HCT116 (cell line): ENCODE measurements at regions not wholly inside any gene's neighbourhood (a gene's known extent, or its start where the extent isn't known, plus 50 kb on each side); places are given as distances from the start of the nearest gene placed in this dataset.

Source experiments
- ATAC-seq: fragments of 200-7000 bp; cut with Tn5 transposase; 2 replicates; pipeline ENCODE4 v1.9.1; 2020; ENCODE audit warnings: mild to moderate bottlenecking, moderate library complexity
- BruUV-seq: library from RNA; stranded (reverse); fragments of 400-500 nt; replicated peaks from 2 replicates; lab custom pipeline; 2021; lab: Mats Ljungman, UMichigan
- CTCF ChIA-PET: fragments of 300-600 bp; sonication (Branson Sonifier 250); formaldehyde crosslinking; loops from one replicate; lab custom pipeline; 2021; ENCODE audit warnings: antibody characterized with exemption; lab: Charles Lee
- POLR2A ChIA-PET: fragments of 300-600, 350-600 bp; sonication (Branson Sonifier 250); formaldehyde crosslinking; loops from one replicate; lab custom pipeline; 2021; ENCODE audit warnings: antibody characterized with exemption; lab: Charles Lee
- RAD21 ChIA-PET, 2 experiments: fragments of 300-600 bp; sonication (Branson Sonifier 250); formaldehyde crosslinking; loops; one replicate each; lab custom pipeline; 2023; ENCODE audit warnings: low total read pairs in 2 of 2; ENCODE audit not compliant: uncharacterized antibody in 2 of 2, unreplicated experiment in 2 of 2, low non-redundant PET in 1 of 2; lab: Charles Lee
- DNase-seq: peaks from one replicate; pipeline ENCODE4 v3.0.0-alpha.2; 2010; ENCODE audit warnings: low read depth, low spot score
- H2AFZ ChIP-seq: fragments of 200-600 bp; shearing (Covaris generic), sonication (generic); 2 replicates; pipeline ENCODE4 v1.6.1; 2017; ENCODE audit warnings: low read depth, mixed run types, mixed read lengths, antibody characterized with exemption, low read length; ENCODE audit not compliant: poor library complexity, severe bottlenecking
- H3K27ac ChIP-seq: 2 replicates; pipeline ENCODE4 v1.5.1; 2012; ENCODE audit warnings: low read depth, low read length
- H3K27me3 ChIP-seq: fragments of 200-600 bp; sonication (generic); 2 replicates; pipeline ENCODE4 v1.6.1; 2016; ENCODE audit warnings: mixed run types, low read length, mixed read lengths; ENCODE audit not compliant: insufficient read depth
- H3K36me3 ChIP-seq, 2 experiments: fragments of 200-500 bp in 1 of 2; fragments of 200-600 bp in 1 of 2; sonication (Bioruptor generic) in 1 of 2; sonication (generic) in 1 of 2; 2 replicates each; pipeline versions ENCODE4 v1.5.1 to v1.6.1; 2014 to 2016; ENCODE audit warnings: low read length in 2 of 2, inconsistent platforms in 1 of 2, mixed read lengths in 1 of 2, mixed run types in 1 of 2; ENCODE audit not compliant: insufficient read depth in 2 of 2, control insufficient read depth in 1 of 2
- H3K4me1 ChIP-seq, 2 experiments: fragments of 200-600 bp in 1 of 2; sonication (generic) in 1 of 2; 2 replicates each; pipeline versions ENCODE4 v1.5.1 to v1.6.1; 2012 to 2017; ENCODE audit warnings: low read length in 2 of 2, inconsistent platforms in 1 of 2, mild to moderate bottlenecking in 1 of 2, mixed read lengths in 1 of 2, mixed run types in 1 of 2, moderate library complexity in 1 of 2; ENCODE audit not compliant: insufficient read depth in 2 of 2, control insufficient read depth in 1 of 2
- H3K4me2 ChIP-seq: fragments of 200-600 bp; sonication (generic); 2 replicates; pipeline ENCODE4 v1.6.1; 2017; ENCODE audit warnings: mixed run types, low read length, mixed read lengths
- H3K4me3 ChIP-seq, 2 experiments: fragments of 200-600 bp in 1 of 2; sonication (generic) in 1 of 2; replicated peaks in 1 of 2; 2 replicates each; pipeline ENCODE4 v1.5.1; 2011 to 2016; ENCODE audit warnings: low read length in 2 of 2, control low read depth in 1 of 2, low read depth in 1 of 2, mild to moderate bottlenecking in 1 of 2, mixed read lengths in 1 of 2, mixed run types in 1 of 2
- H3K79me2 ChIP-seq: fragments of 200-600 bp; sonication (generic); 2 replicates; pipeline ENCODE4 v1.6.1; 2017; ENCODE audit warnings: mild to moderate bottlenecking, mixed run types, low read length, moderate library complexity, mixed read lengths; ENCODE audit not compliant: insufficient read depth
- H3K9ac ChIP-seq: fragments of 200-600 bp; sonication (generic); 2 replicates; pipeline ENCODE4 v1.6.1; 2016; ENCODE audit warnings: low read length, mixed read lengths
- H3K9me2 ChIP-seq: fragments of 200-600 bp; sonication (generic), shearing (Covaris generic); 2 replicates; pipeline ENCODE4 v1.6.1; 2017; ENCODE audit warnings: mixed run types, mild to moderate bottlenecking, moderate library complexity; ENCODE audit not compliant: insufficient read depth
- H3K9me3 ChIP-seq, 2 experiments: fragments of 200-500 bp in 1 of 2; fragments of 200-600 bp in 1 of 2; sonication (Bioruptor generic) in 1 of 2; sonication (generic) in 1 of 2; 2 replicates each; pipeline ENCODE4 v1.6.1; 2014 to 2017; ENCODE audit warnings: low read length in 2 of 2, mixed read lengths in 2 of 2, inconsistent platforms in 1 of 2, low read depth in 1 of 2, mild to moderate bottlenecking in 1 of 2, mixed run types in 1 of 2, moderate library complexity in 1 of 2; ENCODE audit not compliant: control insufficient read depth in 1 of 2, insufficient read depth in 1 of 2
- H4K20me1 ChIP-seq: fragments of 200-600 bp; sonication (generic), shearing (Covaris generic); 2 replicates; pipeline ENCODE4 v1.6.1; 2017; ENCODE audit warnings: mixed run types, mild to moderate bottlenecking, moderate library complexity; ENCODE audit not compliant: insufficient read depth
- CBX3 ChIP-seq: IDR thresholded peaks from 2 replicates; pipeline ENCODE4 v1.6.1; 2012; ENCODE audit warnings: low read depth
- CEBPB ChIP-seq: IDR thresholded peaks from 2 replicates; pipeline ENCODE4 v1.6.1; 2012; ENCODE audit warnings: low read depth
- ELF1 ChIP-seq: IDR thresholded peaks from 2 replicates; pipeline ENCODE4 v1.6.1; 2012; ENCODE audit warnings: low read depth, borderline replicate concordance
- EZH2 ChIP-seq: fragments of 200-600 bp; sonication (generic); IDR thresholded peaks from 2 replicates; pipeline ENCODE4 v1.6.1; 2017; ENCODE audit warnings: antibody characterized with exemption, mixed run types
- EZH2phosphoT487 ChIP-seq: fragments of 200-600 bp; IDR thresholded peaks from 2 replicates; pipeline ENCODE4 v1.6.1; 2018; ENCODE audit warnings: antibody characterized with exemption, borderline replicate concordance
- FOSL1 ChIP-seq: IDR thresholded peaks from 2 replicates; pipeline ENCODE4 v1.6.1; 2012; ENCODE audit warnings: low read depth
- JUND ChIP-seq: IDR thresholded peaks from 2 replicates; pipeline ENCODE4 v1.6.1; 2012
- POLR2AphosphoS5 ChIP-seq: IDR thresholded peaks from 2 replicates; pipeline ENCODE4 v1.6.1; 2011; ENCODE audit warnings: mild to moderate bottlenecking, low read depth, low read length, moderate library complexity
- SIN3A ChIP-seq: IDR thresholded peaks from 2 replicates; pipeline ENCODE4 v1.6.1; 2012; ENCODE audit warnings: low read depth
- SP1 ChIP-seq: IDR thresholded peaks from 2 replicates; pipeline ENCODE4 v1.6.1; 2012; ENCODE audit warnings: low read depth
- SRF ChIP-seq: IDR thresholded peaks from 2 replicates; pipeline ENCODE4 v1.6.1; 2012; ENCODE audit warnings: low read depth
- YY1 ChIP-seq: IDR thresholded peaks from 2 replicates; pipeline ENCODE4 v1.6.1; 2011; ENCODE audit warnings: low read length, low read depth, moderate library complexity, mild to moderate bottlenecking; ENCODE audit not compliant: insufficient replicate concordance; ENCODE audit errors: extremely low read depth
- ZFX ChIP-seq: fragments of 450-650 bp; IDR thresholded peaks from 2 replicates; pipeline ENCODE4 v1.6.1; 2017
- ZNF274 ChIP-seq: fragments of 200-500 bp; sonication (Bioruptor generic); IDR thresholded peaks from 2 replicates; pipeline ENCODE4 v1.6.1; 2014; ENCODE audit warnings: mild to moderate bottlenecking, low read depth, low read length, inconsistent platforms
- intact Hi-C: fragments of 100-400 bp; cut with micrococcal nuclease; formaldehyde crosslinking; loops from 2 replicates; pipeline ENCODE4 v1.10.0; 2022
- TF ChIP-seq, protein P1 (sequence below): IDR thresholded peaks from 2 replicates; pipeline ENCODE4 v1.6.1; 2012
- TF ChIP-seq, protein P2 (sequence below): IDR thresholded peaks from 2 replicates; pipeline ENCODE4 v1.6.1; 2012
- TF ChIP-seq, protein P3 (sequence below): IDR thresholded peaks from 2 replicates; pipeline ENCODE4 v1.6.1; 2012; ENCODE audit warnings: low read depth
- TF ChIP-seq, protein P4 (sequence below), 3 experiments: fragments of 200-600 bp in 1 of 3; sonication (generic) in 1 of 3; IDR thresholded peaks in 2 of 3; conservative IDR thresholded peaks in 1 of 3; 2 replicates each; pipeline ENCODE4 v1.5.1; 2012 to 2017; ENCODE audit warnings: low read depth in 2 of 3, low read length in 2 of 3, antibody characterized with exemption in 1 of 3, borderline replicate concordance in 1 of 3, control low read depth in 1 of 3, mild to moderate bottlenecking in 1 of 3, mixed read lengths in 1 of 3, mixed run types in 1 of 3, moderate library complexity in 1 of 3; ENCODE audit not compliant: insufficient read depth in 1 of 3
- TF ChIP-seq, protein P5 (sequence below): IDR thresholded peaks from 2 replicates; pipeline ENCODE4 v1.6.1; 2011; ENCODE audit warnings: mild to moderate bottlenecking, low read length, moderate library complexity; ENCODE audit not compliant: insufficient replicate concordance; ENCODE audit errors: extremely low read depth

DNA sequence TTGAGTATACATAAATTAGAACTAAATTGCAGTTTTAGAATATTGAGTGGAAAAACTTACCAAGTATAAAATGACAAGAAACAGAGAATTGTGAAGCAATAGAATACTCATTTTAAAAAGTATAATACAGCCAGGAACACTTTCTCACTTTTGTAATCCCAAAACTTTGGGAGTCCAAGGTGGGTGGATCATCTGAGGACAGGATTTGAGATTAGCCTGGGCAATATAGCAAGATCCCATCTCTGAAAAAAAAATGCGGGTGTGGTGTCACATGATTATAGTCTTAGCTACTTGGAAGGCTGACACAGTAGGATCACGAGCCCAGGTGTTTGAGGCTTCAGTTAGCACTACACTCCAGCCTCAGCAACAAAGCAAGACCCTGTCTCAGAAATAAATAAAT, 440.9 kb upstream of the POT1 start:
- no peaks in the 10 kb centered on the region for H3K79me2 ChIP-seq
- POLR2A ChIA-PET: no interaction called here
- intact Hi-C loops: no loop called here

More for the DNA sequence above, 440.9 kb upstream of the POT1 start:
- no TSS peak for BruUV-seq
- Histone ChIP-seq H3K9me2 (no peaks in the 10 kb centered on the region), H3K4me1 (no peaks in the 10 kb centered on the region)
- TF ChIP-seq SRF (no peak), ZFX (no peak), JUND (no peak), SIN3A (no peak), YY1 (no peak), ELF1 (no peak), CEBPB (no peak), EZH2 (no peak), SP1 (no peak), POLR2AphosphoS5 (no peak), FOSL1 (no peak), ZNF274 (no peak), EZH2phosphoT487 (no peak), CBX3 (no peak)
- TF ChIP-seq, protein P1, sequence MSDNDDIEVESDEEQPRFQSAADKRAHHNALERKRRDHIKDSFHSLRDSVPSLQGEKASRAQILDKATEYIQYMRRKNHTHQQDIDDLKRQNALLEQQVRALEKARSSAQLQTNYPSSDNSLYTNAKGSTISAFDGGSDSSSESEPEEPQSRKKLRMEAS: no peak
- TF ChIP-seq, protein P2, sequence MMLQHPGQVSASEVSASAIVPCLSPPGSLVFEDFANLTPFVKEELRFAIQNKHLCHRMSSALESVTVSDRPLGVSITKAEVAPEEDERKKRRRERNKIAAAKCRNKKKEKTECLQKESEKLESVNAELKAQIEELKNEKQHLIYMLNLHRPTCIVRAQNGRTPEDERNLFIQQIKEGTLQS: no peak
- TF ChIP-seq, protein P3, sequence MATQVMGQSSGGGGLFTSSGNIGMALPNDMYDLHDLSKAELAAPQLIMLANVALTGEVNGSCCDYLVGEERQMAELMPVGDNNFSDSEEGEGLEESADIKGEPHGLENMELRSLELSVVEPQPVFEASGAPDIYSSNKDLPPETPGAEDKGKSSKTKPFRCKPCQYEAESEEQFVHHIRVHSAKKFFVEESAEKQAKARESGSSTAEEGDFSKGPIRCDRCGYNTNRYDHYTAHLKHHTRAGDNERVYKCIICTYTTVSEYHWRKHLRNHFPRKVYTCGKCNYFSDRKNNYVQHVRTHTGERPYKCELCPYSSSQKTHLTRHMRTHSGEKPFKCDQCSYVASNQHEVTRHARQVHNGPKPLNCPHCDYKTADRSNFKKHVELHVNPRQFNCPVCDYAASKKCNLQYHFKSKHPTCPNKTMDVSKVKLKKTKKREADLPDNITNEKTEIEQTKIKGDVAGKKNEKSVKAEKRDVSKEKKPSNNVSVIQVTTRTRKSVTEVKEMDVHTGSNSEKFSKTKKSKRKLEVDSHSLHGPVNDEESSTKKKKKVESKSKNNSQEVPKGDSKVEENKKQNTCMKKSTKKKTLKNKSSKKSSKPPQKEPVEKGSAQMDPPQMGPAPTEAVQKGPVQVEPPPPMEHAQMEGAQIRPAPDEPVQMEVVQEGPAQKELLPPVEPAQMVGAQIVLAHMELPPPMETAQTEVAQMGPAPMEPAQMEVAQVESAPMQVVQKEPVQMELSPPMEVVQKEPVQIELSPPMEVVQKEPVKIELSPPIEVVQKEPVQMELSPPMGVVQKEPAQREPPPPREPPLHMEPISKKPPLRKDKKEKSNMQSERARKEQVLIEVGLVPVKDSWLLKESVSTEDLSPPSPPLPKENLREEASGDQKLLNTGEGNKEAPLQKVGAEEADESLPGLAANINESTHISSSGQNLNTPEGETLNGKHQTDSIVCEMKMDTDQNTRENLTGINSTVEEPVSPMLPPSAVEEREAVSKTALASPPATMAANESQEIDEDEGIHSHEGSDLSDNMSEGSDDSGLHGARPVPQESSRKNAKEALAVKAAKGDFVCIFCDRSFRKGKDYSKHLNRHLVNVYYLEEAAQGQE: no peak
- TF ChIP-seq, protein P4, sequence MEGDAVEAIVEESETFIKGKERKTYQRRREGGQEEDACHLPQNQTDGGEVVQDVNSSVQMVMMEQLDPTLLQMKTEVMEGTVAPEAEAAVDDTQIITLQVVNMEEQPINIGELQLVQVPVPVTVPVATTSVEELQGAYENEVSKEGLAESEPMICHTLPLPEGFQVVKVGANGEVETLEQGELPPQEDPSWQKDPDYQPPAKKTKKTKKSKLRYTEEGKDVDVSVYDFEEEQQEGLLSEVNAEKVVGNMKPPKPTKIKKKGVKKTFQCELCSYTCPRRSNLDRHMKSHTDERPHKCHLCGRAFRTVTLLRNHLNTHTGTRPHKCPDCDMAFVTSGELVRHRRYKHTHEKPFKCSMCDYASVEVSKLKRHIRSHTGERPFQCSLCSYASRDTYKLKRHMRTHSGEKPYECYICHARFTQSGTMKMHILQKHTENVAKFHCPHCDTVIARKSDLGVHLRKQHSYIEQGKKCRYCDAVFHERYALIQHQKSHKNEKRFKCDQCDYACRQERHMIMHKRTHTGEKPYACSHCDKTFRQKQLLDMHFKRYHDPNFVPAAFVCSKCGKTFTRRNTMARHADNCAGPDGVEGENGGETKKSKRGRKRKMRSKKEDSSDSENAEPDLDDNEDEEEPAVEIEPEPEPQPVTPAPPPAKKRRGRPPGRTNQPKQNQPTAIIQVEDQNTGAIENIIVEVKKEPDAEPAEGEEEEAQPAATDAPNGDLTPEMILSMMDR (IDR thresholded peaks at IDR 0.05 in 2 of 3, conservative IDR thresholded peaks at IDR 0.05 in 1 of 3; ENCODE audit: borderline replicate concordance in 1 of 3, insufficient read depth in 1 of 3, low read depth in 2 of 3, low read length in 2 of 3): no peak
- TF ChIP-seq, protein P5, sequence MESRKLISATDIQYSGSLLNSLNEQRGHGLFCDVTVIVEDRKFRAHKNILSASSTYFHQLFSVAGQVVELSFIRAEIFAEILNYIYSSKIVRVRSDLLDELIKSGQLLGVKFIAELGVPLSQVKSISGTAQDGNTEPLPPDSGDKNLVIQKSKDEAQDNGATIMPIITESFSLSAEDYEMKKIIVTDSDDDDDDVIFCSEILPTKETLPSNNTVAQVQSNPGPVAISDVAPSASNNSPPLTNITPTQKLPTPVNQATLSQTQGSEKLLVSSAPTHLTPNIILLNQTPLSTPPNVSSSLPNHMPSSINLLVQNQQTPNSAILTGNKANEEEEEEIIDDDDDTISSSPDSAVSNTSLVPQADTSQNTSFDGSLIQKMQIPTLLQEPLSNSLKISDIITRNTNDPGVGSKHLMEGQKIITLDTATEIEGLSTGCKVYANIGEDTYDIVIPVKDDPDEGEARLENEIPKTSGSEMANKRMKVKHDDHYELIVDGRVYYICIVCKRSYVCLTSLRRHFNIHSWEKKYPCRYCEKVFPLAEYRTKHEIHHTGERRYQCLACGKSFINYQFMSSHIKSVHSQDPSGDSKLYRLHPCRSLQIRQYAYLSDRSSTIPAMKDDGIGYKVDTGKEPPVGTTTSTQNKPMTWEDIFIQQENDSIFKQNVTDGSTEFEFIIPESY: no peak
- TF ChIP-seq, all 23 proteins: peak for 0
- Histone ChIP-seq H3K4me3 (no peak overlapping the region), H3K4me2 (no peak overlapping the region), H3K9ac (no peak overlapping the region), H3K27ac (no peak overlapping the region), H4K20me1 (no peaks in the 10 kb centered on the region), H2AFZ (no peak overlapping the region), H3K36me3 (no peaks in the 10 kb centered on the region), H3K9me3 (no peaks in the 10 kb centered on the region), H3K27me3 (no peaks in the 10 kb centered on the region)
- CTCF ChIA-PET: no interaction called here
- RAD21 ChIA-PET: no interaction called here
- no peak for DNase-seq
- ATAC-seq: no peak
